ENCODE measurements at regions not wholly inside any gene's neighbourhood (a gene's known extent, or its start where the extent isn't known, plus 50 kb on each side); places are given as distances from the start of the nearest gene placed in this dataset.
A peak's percentile ranks its signal among the peaks of the same experiment; 100 is the strongest.

GRCh38 chr6:14396826-14397517, 279.4 kb downstream of the CD83 start:
- no peaks in the 10 kb centered on the region for H3K79me1 ChIP-seq (replicated peaks; ENCODE audit: low read length, poor library complexity, severe bottlenecking)
- H2AK5ac ChIP-seq (ENCODE audit: low read length, severe bottlenecking): no peak overlapping the region
- no peak for DNase-seq
- H3K27me3 ChIP-seq (ENCODE audit: control insufficient read depth in 1 of 2, insufficient read depth in 1 of 2, low read length in 2 of 2): peaks cover 0 to 4% of the 10 kb centered on the region in 2 experiments
- no peak overlapping the region for H2BK12ac ChIP-seq (ENCODE audit: low read length in 2 of 2)
- H3K4me2 ChIP-seq (ENCODE audit: low read length, poor library complexity, severe bottlenecking): no peak overlapping the region
- H2BK5ac ChIP-seq (ENCODE audit: low read depth, low read length, poor library complexity, severe bottlenecking): no peak overlapping the region
- H3K4ac ChIP-seq (ENCODE audit: low read depth in 1 of 2, low read length in 2 of 2): no peak overlapping the region
- H2BK15ac ChIP-seq (ENCODE audit: low read depth, poor library complexity, severe bottlenecking): no peak overlapping the region
- no peak overlapping the region for H2BK120ac ChIP-seq (ENCODE audit: low read depth, low read length)
- H4K91ac ChIP-seq (ENCODE audit: low read length): no peak overlapping the region
- H3K4me3 ChIP-seq (ENCODE audit: insufficient read depth in 1 of 2, low read depth in 1 of 2, low read length in 2 of 2): peak overlapping the region in 1 of 2 experiments; percentile 10
- H3K9me3 ChIP-seq (ENCODE audit: control insufficient read depth, low read length): no peaks in the 10 kb centered on the region
- H4K8ac ChIP-seq (ENCODE audit: low read length): no peak overlapping the region
- peaks cover 4% of the 10 kb centered on the region for H3K4me1 ChIP-seq (ENCODE audit: control insufficient read depth, insufficient read depth, low read depth, low read length)
- peak overlapping the region in 1 of 2 experiments; percentile 56 for H3K23ac ChIP-seq (ENCODE audit: low read length in 2 of 2)
- 64% methylated on average over 11 of the region's 12 CpGs for WGBS
- no peak overlapping the region for H3K9ac ChIP-seq (ENCODE audit: low read length)
- no peak overlapping the region for H3K14ac ChIP-seq (ENCODE audit: low read length in 2 of 2)
- no peaks in the 10 kb centered on the region for H3K36me3 ChIP-seq (ENCODE audit: control insufficient read depth in 1 of 2, insufficient read depth in 2 of 2, low read depth in 1 of 2, low read length in 2 of 2)
- no peak overlapping the region for H3K18ac ChIP-seq (ENCODE audit: low read depth in 1 of 2, low read length in 2 of 2)
- peak overlapping the region; percentile 62 for H2AFZ ChIP-seq (ENCODE audit: low read depth, low read length)
- no peak overlapping the region for H3K27ac ChIP-seq (ENCODE audit: low read length, poor library complexity, severe bottlenecking)

DNA sequence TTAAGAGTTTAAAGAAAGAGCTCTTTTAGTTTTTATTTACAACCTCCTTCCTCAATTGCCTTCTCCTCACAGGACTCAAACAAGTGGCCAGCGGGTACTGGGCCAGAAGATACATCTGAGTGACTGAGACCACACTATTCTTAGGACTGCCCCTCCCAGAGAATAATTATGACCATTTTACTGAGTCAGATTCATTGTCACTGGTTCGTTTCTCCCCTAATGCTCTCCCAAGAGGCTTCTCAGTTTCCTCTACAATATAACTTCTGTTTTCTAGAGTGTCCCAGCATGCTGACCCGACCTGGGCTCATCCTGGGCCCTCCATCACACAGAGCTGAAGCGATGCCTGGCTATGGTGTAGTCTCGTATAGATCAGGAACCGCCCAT, 279.9 kb downstream of the CD83 start:
- Histone ChIP-seq H3K79me1 (replicated peaks; ENCODE audit: low read length, poor library complexity, severe bottlenecking) (no peaks in the 10 kb centered on the region), H3K4me1 (ENCODE audit: control insufficient read depth, insufficient read depth, low read depth, low read length) (peaks cover 4% of the 10 kb centered on the region), H3K4me2 (ENCODE audit: low read length, poor library complexity, severe bottlenecking) (no peak overlapping the region), H4K91ac (ENCODE audit: low read length) (no peak overlapping the region), H2AFZ (ENCODE audit: low read depth, low read length) (no peak overlapping the region), H2BK12ac (ENCODE audit: low read length in 2 of 2) (no peak overlapping the region), H2BK120ac (ENCODE audit: low read depth, low read length) (no peak overlapping the region), H2BK15ac (ENCODE audit: low read depth, poor library complexity, severe bottlenecking) (peak overlapping the region; percentile 2), H3K27me3 (ENCODE audit: control insufficient read depth in 1 of 2, insufficient read depth in 1 of 2, low read length in 2 of 2) (peaks cover 0 to 4% of the 10 kb centered on the region in 2 experiments), H4K8ac (ENCODE audit: low read length) (no peak overlapping the region), H3K9ac (ENCODE audit: low read length) (no peak overlapping the region), H2AK5ac (ENCODE audit: low read length, severe bottlenecking) (no peak overlapping the region), H3K4ac (ENCODE audit: low read depth in 1 of 2, low read length in 2 of 2) (no peak overlapping the region), H3K23ac (ENCODE audit: low read length in 2 of 2) (no peak overlapping the region), H2BK5ac (ENCODE audit: low read depth, low read length, poor library complexity, severe bottlenecking) (no peak overlapping the region), H3K18ac (ENCODE audit: low read depth in 1 of 2, low read length in 2 of 2) (no peak overlapping the region), H3K9me3 (ENCODE audit: control insufficient read depth, low read length) (no peaks in the 10 kb centered on the region), H3K36me3 (ENCODE audit: control insufficient read depth in 1 of 2, insufficient read depth in 2 of 2, low read depth in 1 of 2, low read length in 2 of 2) (no peaks in the 10 kb centered on the region), H3K14ac (ENCODE audit: low read length in 2 of 2) (no peak overlapping the region), H3K27ac (ENCODE audit: low read length, poor library complexity, severe bottlenecking) (no peak overlapping the region), H3K4me3 (ENCODE audit: insufficient read depth in 1 of 2, low read depth in 1 of 2, low read length in 2 of 2) (no peak overlapping the region)
- no peak for DNase-seq
- WGBS: 79% methylated on average over 5 of the region's 6 CpGs

DNA sequence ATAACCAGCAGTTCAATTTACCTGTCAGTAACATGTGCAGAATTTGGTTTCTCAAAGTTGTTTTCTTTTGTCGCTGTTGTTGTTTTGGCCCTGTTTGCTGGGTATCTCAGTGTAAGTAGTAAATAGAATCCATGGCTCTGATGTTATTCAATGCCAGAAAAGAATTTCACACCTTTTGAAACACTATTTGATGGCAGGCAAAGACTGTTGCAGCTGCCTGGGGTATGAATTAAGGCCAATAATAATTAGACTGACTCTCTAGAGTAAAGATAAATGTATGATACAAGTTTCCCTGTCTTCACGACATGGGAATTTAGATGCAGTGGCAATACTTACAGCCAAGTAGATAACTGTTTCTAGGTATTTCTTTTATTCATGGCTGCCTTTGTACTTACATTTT, 281.4 kb downstream of the CD83 start:
- Histone ChIP-seq H4K91ac (ENCODE audit: low read length) (no peak overlapping the region), H3K4me1 (ENCODE audit: control insufficient read depth, insufficient read depth, low read depth, low read length) (peaks cover 4% of the 10 kb centered on the region), H3K4ac (ENCODE audit: low read depth in 1 of 2, low read length in 2 of 2) (no peak overlapping the region), H3K36me3 (ENCODE audit: control insufficient read depth in 1 of 2, insufficient read depth in 2 of 2, low read depth in 1 of 2, low read length in 2 of 2) (no peaks in the 10 kb centered on the region), H3K9me3 (ENCODE audit: control insufficient read depth, low read length) (no peaks in the 10 kb centered on the region), H3K14ac (ENCODE audit: low read length in 2 of 2) (no peak overlapping the region), H3K79me1 (replicated peaks; ENCODE audit: low read length, poor library complexity, severe bottlenecking) (no peaks in the 10 kb centered on the region), H3K27me3 (ENCODE audit: control insufficient read depth in 1 of 2, insufficient read depth in 1 of 2, low read length in 2 of 2) (peaks cover 0 to 4% of the 10 kb centered on the region in 2 experiments), H3K18ac (ENCODE audit: low read depth in 1 of 2, low read length in 2 of 2) (no peak overlapping the region), H3K4me3 (ENCODE audit: insufficient read depth in 1 of 2, low read depth in 1 of 2, low read length in 2 of 2) (no peak overlapping the region), H3K9ac (ENCODE audit: low read length) (no peak overlapping the region), H2BK120ac (ENCODE audit: low read depth, low read length) (no peak overlapping the region), H3K4me2 (ENCODE audit: low read length, poor library complexity, severe bottlenecking) (no peak overlapping the region), H2AFZ (ENCODE audit: low read depth, low read length) (no peak overlapping the region), H3K27ac (ENCODE audit: low read length, poor library complexity, severe bottlenecking) (no peak overlapping the region), H2BK5ac (ENCODE audit: low read depth, low read length, poor library complexity, severe bottlenecking) (no peak overlapping the region), H2AK5ac (ENCODE audit: low read length, severe bottlenecking) (no peak overlapping the region), H2BK12ac (ENCODE audit: low read length in 2 of 2) (no peak overlapping the region), H4K8ac (ENCODE audit: low read length) (no peak overlapping the region), H3K23ac (ENCODE audit: low read length in 2 of 2) (no peak overlapping the region), H2BK15ac (ENCODE audit: low read depth, poor library complexity, severe bottlenecking) (no peak overlapping the region)
- 89% methylated on average over 1 of the region's 2 CpGs for WGBS
- DNase-seq: no peak

DNA sequence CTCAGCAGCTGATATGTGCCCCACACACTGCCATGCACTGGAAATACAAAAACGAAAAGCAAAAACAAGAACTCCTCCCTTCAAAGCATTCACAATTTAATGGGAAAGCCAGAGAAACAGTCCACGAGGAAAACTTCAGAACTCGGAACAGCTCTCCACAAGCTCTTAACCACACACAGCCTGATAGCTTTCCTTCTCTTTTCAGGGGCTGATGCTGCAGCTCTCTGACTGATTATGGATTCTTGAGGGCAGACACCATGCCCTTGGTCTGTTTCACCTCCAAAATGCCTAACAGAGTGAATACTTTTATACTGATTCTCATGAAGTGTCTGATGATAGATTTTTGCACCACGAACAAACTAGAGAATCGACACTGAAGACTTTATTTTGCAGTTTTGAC, 282.1 kb downstream of the CD83 start:
- peaks cover 4% of the 10 kb centered on the region for H3K4me1 ChIP-seq (ENCODE audit: control insufficient read depth, insufficient read depth, low read depth, low read length)
- no peak overlapping the region for H3K4ac ChIP-seq (ENCODE audit: low read depth in 1 of 2, low read length in 2 of 2)
- H3K27me3 ChIP-seq (ENCODE audit: control insufficient read depth in 1 of 2, insufficient read depth in 1 of 2, low read length in 2 of 2): no peaks in the 10 kb centered on the region
- no peak overlapping the region for H2BK5ac ChIP-seq (ENCODE audit: low read depth, low read length, poor library complexity, severe bottlenecking)
- H3K14ac ChIP-seq (ENCODE audit: low read length in 2 of 2): no peak overlapping the region
- H2AFZ ChIP-seq (ENCODE audit: low read depth, low read length): no peak overlapping the region
- H3K23ac ChIP-seq (ENCODE audit: low read length in 2 of 2): no peak overlapping the region
- H3K9ac ChIP-seq (ENCODE audit: low read length): no peak overlapping the region
- H4K8ac ChIP-seq (ENCODE audit: low read length): no peak overlapping the region
- no peak overlapping the region for H3K27ac ChIP-seq (ENCODE audit: low read length, poor library complexity, severe bottlenecking)
- H2BK120ac ChIP-seq (ENCODE audit: low read depth, low read length): no peak overlapping the region
- H3K18ac ChIP-seq (ENCODE audit: low read depth in 1 of 2, low read length in 2 of 2): no peak overlapping the region
- no peaks in the 10 kb centered on the region for H3K36me3 ChIP-seq (ENCODE audit: control insufficient read depth in 1 of 2, insufficient read depth in 2 of 2, low read depth in 1 of 2, low read length in 2 of 2)
- no peak overlapping the region for H3K4me3 ChIP-seq (ENCODE audit: insufficient read depth in 1 of 2, low read depth in 1 of 2, low read length in 2 of 2)
- no peak overlapping the region for H2AK5ac ChIP-seq (ENCODE audit: low read length, severe bottlenecking)
- H3K4me2 ChIP-seq (ENCODE audit: low read length, poor library complexity, severe bottlenecking): no peak overlapping the region
- H4K91ac ChIP-seq (ENCODE audit: low read length): no peak overlapping the region
- H2BK15ac ChIP-seq (ENCODE audit: low read depth, poor library complexity, severe bottlenecking): no peak overlapping the region
- no peak overlapping the region for H2BK12ac ChIP-seq (ENCODE audit: low read length in 2 of 2)
- DNase-seq: no peak
- no peaks in the 10 kb centered on the region for H3K9me3 ChIP-seq (ENCODE audit: control insufficient read depth, low read length)
- 86% methylated on average over 5 of the region's 5 CpGs for WGBS
- H3K79me1 ChIP-seq (replicated peaks; ENCODE audit: low read length, poor library complexity, severe bottlenecking): no peaks in the 10 kb centered on the region

All from mesenchymal stem cell (in vitro differentiated cells and primary cell).